ENCODE measurements at regions not wholly inside any gene's neighbourhood (a gene's known extent, or its start where the extent isn't known, plus 50 kb on each side); places are given as distances from the start of the nearest gene placed in this dataset.

DNA sequence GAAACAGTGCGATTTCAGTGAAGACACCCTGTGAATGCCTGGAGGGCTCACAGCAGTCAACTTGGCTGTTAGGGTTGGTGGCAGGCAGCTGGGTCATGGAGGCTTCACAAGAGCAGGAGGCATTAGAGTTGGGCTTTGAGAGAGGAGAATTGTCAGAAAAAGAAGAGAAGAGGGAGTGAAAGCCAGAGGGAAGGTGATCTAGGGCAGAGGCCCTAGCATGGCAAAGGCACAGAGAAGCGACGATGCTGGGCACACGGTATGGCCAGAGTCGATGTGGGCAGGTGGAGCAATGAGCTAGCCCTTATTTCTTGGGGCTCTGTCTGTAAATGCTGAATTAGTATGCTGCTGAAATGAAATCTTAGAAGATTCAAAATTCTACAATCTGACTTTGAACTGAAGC is 52.6 kb upstream of the OLFM4 start:
- DNase-seq: no peak

DNA sequence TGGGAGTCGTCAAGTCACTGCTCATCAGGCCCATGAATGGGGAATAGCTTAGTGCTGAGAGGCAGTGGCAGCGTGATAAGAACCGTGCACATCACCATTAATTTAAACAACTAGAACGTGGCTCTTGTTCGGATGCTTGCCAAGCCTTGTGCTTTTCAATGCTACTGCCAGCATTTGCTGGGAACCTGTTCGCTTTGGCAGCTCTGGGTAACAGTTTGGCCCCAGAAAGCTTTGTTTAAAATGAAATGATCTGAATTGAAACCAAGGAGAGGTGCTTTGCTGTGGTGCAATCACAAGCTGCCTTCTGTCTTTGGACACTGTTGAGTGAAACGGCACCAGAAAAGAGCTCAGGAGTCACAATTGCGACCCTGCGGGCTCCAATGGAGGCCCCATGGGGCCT is 53.5 kb upstream of the OLFM4 start:
- no peak for DNase-seq

DNA sequence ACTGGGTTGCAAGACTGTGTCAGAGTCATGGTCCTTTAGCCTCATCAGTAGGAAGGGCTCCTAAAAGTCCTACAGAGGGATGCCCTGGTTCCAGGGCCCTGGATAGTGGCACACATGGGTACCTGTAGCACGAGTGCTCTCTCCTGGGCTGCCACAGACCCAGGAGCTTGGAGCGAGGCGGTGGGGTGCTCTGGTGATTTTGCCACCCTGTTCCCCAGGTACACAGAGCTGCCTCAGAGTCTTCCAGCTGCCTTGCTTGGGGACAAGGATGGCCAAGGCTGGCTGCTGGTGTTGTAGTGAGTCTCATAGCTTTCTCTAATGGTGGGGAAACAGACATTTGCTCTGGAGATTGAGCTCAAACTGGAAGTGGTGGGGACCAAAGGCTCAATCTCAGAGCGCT is 53.9 kb upstream of the OLFM4 start:
- no peak for DNase-seq

DNA sequence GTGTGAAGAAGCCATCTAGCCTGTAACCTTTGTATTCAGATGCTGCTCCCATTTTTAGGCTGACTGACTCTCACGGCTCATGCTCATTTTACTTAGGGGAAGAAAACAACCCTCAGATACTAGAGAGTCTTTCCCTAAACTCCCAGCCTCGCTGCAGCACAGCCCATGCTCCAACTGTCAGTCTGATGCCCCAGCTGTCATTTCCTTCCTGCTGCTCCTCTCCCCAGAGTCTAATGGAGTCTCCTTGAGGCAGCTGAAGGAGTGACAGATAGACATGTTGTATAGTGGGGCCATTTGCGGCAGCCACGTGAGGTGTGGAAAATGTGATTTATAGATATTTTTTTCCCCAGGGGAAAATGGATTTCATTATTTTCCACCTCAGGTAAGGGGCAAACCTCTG is 59.2 kb upstream of the OLFM4 start:
- no peak for DNase-seq

DNA sequence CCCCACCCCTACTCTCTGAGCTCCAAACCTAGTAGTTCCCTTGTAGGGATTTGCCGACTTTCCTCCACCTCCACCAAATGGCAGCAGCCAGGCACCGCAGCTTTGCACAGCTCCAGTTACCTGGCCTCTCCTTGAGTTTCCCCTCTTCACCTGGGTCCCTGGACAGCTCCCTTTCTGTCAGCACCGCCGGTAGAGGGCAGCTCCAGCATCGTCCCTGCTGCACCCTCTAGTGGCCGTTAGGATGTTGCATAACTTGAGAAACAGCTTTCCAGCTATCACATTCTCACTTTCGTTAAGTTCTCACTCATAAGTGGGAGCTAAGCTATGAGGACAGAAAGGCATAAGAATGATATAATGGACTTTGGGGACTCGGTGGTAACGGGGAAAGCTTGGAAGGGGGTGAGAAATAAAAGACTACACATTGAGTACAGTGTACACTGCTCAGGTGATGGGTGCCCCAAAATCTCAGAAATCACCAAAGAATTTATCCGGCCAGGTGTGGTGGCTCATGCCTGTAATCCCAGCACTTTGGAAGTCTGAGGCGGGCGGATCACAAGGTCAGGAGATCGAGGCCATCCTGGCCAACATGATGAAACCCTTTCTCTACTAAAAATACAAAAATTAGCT is 60.4 kb upstream of the OLFM4 start:
- peak; percentile 77 for DNase-seq

DNA sequence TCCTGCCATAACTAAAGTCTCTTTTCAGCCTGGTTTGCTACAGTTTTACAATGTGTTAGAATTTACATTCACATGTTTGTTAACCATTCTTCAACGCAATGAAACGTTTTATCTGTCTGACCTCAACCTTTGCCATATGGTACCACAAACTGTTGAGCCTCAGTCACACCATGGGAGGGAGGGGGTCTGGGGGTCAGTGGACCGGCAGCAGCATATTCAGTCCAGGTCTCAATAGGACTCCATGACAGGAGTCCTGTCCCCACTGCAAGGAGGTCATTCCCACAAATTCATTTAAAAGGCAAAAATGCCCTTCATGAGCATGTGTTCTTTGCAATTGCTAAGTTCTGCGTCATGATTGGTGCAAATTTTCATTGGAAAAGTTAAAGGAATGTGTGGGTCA is 66.6 kb upstream of the OLFM4 start:
- DNase-seq: no peak

DNA sequence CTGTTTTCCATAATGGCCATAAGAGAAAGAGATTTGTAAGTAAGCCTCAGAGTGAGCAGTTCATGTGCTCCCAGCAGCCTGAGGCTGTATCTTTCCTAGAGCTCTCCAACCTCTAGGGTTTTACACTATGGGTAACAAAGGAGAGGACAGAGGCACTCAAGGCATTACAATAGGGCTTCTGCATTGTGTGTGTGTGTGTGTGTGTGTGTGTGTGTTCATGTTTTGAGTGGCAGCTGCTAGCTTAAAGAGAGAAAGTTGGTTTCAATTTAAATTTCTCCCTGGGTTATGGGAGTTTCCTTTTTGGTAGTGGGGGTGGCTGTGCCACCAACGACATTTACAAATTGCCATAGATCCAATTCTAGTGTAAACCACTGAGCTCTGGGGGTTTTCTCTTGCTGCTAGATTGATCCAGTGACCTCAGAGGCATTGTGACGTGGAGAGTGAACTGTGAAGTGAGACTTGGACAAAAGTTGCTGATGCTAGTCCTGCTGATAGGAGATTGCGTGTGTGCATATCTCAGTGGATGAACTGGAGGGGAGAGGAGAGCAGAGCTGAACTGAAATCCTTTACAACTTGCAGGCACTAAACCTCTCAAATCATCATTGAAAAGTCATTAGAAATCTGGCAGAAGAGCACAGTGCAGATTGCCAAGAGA is 67.2 kb upstream of the OLFM4 start:
- no peak for DNase-seq

DNA sequence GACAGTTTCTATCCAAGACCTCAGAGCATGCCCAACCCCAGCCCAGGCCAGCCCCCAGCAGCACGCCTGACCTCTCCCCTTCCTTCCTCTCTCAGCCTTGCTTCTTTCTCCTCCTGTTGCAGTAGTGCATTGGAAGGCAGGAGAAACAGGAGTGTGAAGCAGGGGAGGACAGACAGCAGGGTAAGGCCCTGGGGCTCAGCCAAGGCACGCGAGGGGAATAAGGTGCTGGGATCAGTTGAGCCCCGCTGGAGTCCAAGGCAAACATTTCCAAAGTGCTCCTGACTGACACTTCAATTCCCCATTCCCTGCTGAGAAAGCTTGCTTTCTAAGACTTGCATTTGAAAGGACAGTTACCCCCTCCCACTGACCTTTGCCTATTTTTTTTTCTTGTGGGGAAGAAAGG is 73.1 kb upstream of the OLFM4 start:
- no peak for DNase-seq

DNA sequence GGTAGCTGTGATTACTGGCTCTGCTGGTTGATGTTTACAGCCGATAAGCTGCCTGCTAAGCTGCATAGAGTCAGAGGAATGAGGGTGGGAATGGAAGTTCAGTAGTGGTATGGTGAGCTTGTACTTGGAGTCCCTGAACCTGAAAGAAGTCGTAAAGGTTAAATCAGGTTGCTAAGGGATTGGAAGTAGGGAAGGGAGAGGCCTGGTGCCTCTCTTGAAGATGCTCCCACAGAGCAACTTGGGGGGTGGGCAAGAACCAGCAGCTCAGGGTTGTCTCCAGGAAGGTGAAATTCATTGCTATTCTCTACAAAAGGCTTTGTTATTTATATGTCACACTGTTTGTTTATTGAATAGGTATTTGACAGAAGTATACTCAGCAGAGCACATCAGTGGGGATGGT is 73.8 kb upstream of the OLFM4 start:
- no peak for DNase-seq

DNA sequence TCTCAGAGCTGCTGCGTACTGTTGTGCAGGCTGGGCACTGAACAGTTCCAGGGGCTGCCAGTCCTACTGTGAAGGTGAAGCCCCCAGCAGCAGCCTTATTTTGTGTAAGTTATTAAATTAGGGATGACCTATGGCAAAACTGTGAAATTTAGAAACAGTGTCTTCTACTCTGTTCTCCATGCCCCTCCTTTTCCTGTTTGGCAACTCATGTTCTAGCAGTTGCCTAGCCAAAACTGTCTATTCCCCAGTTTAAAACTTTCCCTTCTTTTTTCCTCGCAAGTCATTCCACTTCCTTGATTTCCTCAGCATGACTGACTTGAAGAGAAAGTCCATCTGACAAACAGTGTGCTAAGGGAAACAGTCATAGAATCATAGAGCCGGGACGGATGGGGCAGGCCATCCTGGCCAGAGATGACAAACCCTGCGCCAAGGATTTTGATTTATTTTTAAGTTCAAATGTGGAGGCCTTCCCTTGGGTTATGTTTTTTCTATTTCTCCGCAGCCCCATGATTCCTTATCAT is 78.1 kb upstream of the OLFM4 start:
- DNase-seq: no peak

DNA sequence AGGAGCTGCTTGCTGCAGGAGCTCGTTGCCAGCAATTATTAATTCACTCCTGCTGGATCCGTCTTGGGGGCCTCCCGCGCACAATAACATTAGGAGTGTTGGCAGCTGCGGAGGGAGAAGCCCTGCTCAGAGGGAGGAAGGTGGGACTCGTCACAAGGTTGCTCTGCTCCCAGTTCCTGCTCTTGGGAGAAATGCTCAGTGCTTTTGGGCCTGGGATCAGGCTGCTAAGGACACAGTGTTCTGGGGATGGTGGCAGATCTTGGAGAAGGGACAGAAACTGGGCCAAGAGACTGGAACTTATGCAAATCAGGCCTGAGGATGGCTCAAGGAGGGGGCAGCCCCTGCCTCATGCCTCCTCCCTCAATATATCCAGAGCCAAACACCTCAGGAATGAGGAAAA is 78.9 kb upstream of the OLFM4 start:
- no peak for DNase-seq

DNA sequence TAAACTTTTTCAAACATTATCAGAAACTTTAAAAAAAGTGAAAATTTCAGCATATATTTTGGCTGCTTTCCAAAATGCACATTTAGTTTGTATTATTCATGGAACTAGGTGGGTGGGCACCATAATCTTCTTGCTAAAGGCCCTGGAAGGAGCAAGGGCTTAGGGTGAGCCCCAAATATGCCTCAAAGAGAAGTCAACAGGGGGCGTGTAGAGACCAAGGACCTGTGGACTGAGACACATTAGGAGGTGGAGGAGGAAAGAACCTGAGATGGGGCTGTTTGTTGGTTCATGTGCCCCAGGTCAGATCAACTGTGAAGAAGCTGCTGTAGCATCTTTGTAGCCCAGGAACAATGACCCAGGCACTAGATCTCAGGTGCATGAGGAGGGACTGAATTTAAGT is 79.6 kb upstream of the OLFM4 start:
- no peak for DNase-seq

DNA sequence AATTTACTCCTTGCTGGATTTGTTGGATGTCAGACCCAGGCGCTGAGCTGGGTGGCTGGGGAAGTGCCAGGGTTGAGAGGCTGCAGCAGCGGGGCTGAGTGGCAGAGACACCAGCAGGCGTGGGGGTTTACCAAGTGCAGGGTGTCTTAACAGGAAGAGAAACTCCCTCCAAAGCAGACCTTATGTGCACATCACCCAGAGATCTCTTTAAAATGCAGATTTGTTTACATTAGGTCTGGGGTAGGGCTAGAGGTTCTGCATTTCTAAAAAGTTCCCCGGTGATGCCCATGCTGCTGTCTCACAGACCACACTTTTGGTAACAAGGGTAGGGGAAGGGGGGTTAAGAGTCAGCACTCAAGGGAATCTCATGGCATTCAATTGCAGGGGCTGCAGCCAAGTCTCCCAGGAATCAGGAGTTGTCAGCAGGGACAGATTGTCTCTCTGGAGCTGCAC is 80.7 kb upstream of the OLFM4 start:
- DNase-seq: no peak

DNA sequence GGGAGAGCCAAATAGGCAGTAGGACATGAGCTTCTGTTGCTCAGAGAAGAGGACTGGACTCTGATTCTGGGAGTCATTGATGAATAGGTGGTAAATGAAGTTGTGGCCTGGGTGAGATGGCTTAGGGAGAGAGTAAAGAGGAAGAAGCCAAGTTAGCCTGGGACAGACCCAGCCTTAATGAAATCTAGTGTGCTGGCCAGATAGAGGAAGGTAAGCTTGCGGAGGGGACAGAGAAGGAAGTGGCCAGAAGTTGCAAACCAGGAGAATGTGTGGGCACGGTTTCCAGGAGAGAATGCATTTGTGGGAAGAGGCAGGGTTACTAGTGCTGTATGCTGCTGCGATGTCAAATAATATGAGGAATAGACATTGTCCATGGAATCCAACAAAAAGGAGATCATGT is 83.3 kb upstream of the OLFM4 start:
- DNase-seq: no peak

DNA sequence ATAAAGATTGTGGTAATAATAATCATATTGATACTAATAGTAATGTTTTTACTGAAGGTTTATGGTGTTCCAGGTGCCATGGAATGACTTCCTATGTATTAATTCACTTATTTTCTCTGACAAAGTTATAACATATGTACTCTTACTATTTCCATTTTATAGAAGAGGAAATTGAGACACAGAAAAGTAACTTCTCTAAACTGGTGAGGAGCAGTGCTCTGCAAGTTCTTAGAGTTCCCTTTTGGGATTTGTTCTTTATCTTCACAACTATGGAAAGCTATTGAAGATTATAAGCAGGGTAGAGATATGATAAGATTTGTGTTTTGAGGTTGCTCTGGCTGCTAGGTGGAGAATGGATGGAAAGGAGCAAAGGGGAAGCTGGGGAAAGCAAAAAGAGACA is 83.9 kb upstream of the OLFM4 start:
- no peak for DNase-seq

DNA sequence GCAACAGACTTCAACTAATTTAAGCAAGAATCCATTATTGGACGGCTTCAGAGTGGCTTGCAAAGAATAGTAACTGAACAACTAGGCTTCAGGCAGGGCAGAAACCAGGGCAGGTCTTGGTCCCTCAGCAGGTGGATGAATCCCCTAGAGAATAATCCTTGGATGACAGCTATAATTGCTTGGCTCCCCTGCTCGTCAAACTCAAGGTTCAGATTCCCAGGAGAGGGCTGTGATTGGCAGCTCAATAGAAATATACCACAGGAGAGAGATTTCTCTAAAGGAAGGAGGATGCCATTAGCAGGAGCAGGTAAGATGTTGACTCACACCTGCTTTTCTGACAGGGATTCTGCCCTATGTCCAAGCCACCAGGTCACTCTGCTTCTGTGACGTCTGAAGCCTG is 89.6 kb upstream of the PCDH8 start:
- DNase-seq: no peak

DNA sequence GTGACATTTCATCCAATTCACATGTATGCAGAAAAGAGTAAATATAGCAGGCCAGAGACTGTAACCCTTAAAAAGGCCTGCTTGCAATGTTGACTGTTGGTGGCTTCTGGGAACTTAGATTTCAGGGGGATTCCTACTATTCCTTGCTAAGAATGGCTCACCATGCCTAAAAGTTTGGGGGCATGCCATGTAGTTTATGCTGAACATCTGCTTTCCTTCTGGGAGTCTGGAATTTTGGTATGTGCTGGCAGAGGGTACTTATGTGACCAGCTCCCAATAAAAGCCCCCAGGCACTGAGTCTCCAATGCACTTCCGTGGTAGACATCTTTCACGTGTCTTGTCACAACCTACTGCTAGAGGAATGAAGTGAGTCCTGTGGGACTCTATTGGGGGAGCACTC is 88.4 kb upstream of the PCDH8 start:
- DNase-seq: no peak

DNA sequence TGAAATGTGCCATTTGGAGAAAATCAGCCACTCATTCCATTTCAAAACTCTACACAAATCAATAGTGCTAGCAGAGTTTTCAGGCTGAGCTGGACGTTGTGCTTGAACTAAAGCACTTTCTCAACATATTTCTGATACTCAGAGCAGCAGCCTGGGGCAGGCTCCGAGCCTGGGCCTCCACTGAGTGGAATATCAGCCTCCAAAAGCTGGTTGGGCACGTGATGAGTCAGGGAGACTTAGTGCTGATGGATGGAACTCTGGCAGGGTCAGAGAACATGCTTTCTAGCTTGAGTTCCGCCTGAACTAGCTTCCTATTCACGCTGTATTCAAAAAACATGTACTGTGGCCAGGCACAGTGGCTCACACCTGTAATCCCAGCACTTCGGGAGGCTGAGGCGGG is 85.8 kb upstream of the PCDH8 start:
- DNase-seq: no peak

DNA sequence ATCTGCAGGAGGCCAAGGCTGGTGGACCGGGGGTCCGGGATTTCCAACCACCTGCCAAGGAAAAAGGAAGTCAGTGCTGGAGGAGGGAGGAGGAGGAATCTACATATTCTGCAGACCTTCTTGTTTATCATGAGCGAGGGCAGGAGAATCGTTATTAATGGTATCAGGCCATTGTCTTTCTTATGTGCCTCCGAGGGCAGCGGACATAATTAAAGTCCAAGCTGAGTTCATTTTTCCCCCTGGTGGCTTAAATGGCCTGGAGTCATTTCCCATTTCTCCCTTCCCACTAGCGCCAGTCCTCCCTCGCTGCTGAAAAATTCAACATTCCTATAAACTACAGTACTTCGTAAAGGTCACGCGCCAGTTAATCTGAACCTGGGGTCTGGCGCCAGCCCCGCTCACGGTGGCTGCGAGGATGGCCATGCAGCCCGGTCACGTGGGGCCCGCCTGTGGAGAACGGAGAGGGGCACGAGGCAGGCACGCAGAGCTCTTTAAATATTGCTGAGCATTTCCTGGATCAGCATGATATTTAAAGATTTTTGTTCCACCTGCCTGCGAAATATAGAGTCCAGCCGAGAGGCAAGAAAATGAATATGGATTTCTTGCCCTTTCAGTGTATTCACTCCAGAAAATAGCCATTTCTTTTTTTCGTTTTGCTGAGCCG is 85.2 kb upstream of the PCDH8 start:
- DNase-seq: no peak

DNA sequence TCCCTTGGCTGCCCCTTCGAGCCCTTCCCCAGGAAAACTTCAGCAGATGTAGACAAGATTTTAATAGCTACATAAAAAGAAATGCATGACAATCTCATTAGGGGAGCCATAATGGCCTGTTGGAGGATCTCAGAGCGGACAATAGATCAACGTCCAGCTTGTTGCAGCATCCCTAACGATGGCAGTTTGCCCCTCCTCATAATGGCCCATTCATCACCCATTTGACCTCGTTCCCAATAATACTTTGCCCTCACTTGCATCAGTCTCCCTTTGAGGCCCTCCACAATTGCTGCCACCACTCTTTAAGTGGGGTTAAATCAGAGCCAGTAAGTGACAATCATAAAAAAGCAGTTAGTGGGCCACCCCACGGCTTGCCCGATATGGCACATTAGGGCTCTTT is 84.7 kb upstream of the PCDH8 start:
- DNase-seq: no peak

DNA sequence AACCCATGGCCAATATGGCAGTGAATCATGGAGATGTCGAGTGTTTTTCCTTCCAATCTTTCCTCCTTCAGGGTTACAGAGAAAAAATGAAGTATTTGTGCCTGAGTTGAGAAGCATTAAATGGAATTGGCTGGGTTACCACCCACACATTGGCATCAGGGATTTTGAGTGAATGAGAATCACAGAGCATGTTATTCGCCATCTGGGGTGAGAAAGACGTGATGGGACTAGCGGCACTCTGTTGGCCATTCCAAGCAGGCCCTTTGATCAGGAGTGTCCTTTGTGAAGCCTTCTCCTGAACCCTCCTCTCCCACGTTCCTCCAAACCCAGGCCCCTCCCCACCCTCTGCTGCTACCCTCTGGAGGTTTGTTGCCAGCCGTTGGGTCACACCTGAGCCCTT is 84.2 kb upstream of the PCDH8 start:
- no peak for DNase-seq

DNA sequence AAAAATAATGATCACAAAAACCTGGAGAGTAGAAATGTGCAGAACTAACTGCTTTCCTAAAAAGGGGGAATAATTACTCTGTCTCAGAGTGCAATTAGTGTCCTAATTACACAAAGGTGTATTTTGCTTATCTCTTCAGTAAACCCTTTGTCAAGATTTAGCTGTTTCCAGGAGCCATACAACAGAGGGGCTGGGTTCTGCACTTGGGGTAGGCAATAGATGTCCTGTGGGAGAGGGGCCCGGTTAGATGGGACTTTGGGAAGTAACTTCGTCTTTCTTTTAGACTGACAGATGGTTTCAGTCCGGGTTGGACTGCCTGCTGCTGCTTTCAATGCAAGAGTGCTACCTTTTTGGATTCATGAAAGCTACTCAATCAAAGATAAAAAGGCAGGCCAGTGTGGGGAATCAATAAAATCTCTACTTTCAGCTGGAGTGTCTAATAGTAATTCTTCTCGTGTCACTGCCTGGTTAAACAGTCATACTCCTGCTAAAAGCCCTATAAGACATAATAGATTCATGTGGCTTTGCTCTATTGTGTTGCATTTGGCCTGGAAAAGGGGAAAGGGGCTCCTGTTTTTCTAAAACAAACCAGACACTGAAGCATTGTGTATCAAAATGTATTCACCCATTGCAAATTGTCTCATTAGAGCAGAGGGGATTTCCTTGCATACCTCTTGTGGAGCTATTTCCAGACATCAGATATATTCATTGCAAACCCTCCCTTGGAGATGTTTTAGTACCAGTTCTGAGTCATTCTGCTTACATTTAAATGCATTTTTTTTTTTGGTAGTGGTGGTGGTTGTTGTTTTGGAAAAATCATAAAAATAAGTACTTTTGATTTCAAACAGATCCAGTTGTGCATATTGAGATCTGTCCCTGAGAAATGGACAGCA is 83.3 kb upstream of the PCDH8 start:
- no peak for DNase-seq

DNA sequence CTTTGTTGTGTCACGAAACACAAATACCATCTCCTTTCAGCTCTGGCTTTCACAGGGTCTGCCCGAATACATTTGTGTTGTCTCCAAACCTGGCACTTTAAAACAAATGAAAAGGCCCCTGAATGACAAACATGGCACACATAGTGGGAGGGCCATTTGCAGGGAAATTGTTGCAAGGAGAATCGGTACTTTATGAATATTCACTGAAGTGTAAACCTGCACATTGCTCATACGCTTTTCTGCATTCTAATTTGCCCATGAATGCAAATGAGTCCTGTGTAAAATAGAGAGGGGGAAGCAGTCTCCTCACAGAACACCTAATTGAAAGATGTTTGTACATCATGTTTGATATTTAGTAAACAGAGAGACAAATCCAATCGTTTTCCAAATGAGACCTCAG is 82.7 kb upstream of the PCDH8 start:
- no peak for DNase-seq
